ENCODE measurements at regions not wholly inside any gene's neighbourhood (a gene's known extent, or its start where the extent isn't known, plus 50 kb on each side); places are given as distances from the start of the nearest gene placed in this dataset.

GRCh38 chr15:27685644-27686043 lies 413.5 kb downstream of the OCA2 start:
- TF ChIP-seq CTCF (IDR thresholded peaks at IDR 0.05) (no peak), POLR2A (IDR thresholded peaks at IDR 0.05) (no peak)

Data from ovary (tissue), 3 donors.